ENCODE measurements at regions not wholly inside any gene's neighbourhood (a gene's known extent, or its start where the extent isn't known, plus 50 kb on each side); places are given as distances from the start of the nearest gene placed in this dataset.
"Not testable (repeated sequence)": the region's sequence is repeated elsewhere in the genome, so short reads cannot be mapped to it uniquely, and the experiment has no call there.

DNA sequence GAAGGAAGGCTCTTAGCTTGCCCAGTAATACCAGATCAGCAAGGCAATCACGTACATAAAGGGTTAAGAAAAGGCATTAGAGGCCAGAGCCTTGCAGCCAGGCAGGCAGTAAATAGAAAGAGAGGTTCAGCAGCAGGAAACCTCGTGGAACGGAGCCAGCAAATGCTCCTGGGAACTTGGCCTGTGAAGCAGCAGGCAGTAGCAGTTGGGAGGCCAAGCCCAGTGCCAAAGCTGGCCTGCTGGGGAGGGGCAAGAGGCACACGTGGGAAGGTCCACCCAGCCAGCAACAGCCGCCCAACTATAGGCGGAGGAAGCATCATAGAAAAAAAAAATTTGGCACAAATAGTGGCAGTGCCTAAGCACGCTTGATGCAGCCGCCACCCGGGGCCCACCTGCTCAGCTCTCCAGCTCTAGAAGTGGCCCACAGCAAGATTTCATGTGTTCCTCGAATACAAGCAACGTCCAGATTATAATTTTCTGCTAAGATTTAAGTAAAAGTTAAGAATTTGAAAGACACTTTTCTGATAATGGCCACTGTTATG is 2339.5 kb downstream of the TP53TG3F start:
- Histone ChIP-seq H3K9me3 (ENCODE audit: control insufficient read depth, low read depth, low read length) (peaks cover 78% of the 10 kb centered on the region), H3K23me2 (ENCODE audit: insufficient read length, low read depth, low read length, poor library complexity, severe bottlenecking) (no peaks in the 10 kb centered on the region)
- peaks cover 2% of the 10 kb centered on the region; the same call in 1 of the 2 replicates for H3K27me3 Mint-ChIP-seq (ENCODE audit: low read depth)

DNA sequence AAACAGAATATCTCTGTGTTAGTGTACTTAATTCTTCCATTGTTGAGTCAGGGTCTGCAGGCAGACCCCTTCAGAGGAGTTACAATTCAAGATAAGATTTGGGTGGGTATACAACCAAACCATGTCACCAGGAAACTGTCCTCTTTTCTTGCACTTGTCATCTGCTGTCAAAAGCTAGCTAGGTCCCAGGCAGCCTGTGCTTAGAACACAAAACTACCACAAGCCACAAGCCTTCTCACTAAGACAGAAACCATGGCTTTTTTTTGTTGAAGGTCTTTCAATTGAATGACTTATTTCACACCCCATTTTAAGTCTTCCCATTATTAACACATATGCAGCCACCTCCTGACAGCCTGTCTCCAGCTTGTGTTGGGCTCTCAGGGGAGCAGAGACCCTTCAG is 2345.1 kb downstream of the TP53TG3F start:
- H3K4ac ChIP-seq (ENCODE audit: low read depth, low read length); H2BK5ac ChIP-seq (ENCODE audit: insufficient read length, low read length); H3K27me3 ChIP-seq (ENCODE audit: insufficient read depth, low read length); H2AFZ ChIP-seq (ENCODE audit: low read length); H3K4me2 ChIP-seq (ENCODE audit: insufficient read depth, insufficient read length, low read length); H3K14ac ChIP-seq (ENCODE audit: insufficient read depth, low read length); H3K4me1 Mint-ChIP-seq; H3T11ph ChIP-seq (ENCODE audit: low read length); DNase-seq; H4K5ac ChIP-seq (ENCODE audit: insufficient read length, low read depth, low read length); H3K4me3 Mint-ChIP-seq; H3K79me1 ChIP-seq (ENCODE audit: insufficient read depth, low read depth, low read length, poor library complexity, severe bottlenecking); H3K18ac ChIP-seq (ENCODE audit: insufficient read length, low read depth, low read length); H2AK5ac ChIP-seq (ENCODE audit: insufficient read length, low read length); H3K27ac ChIP-seq (ENCODE audit: insufficient read length, low read depth, low read length); H2BK120ac ChIP-seq (ENCODE audit: low read depth, low read length, poor library complexity, severe bottlenecking); H3K79me2 ChIP-seq (ENCODE audit: insufficient read depth, low read length); H4K8ac ChIP-seq (replicated peaks; ENCODE audit: insufficient read length, low read depth, low read length); H3K23me2 ChIP-seq (ENCODE audit: insufficient read length, low read depth, low read length, poor library complexity, severe bottlenecking); H3K23ac ChIP-seq (ENCODE audit: insufficient read length, low read depth, low read length); H3K4me1 ChIP-seq (ENCODE audit: insufficient read depth, low read length); H2BK12ac ChIP-seq (ENCODE audit: insufficient read length, low read depth, low read length); H2BK20ac ChIP-seq (ENCODE audit: low read depth, low read length, poor library complexity, severe bottlenecking); H4K20me1 ChIP-seq (ENCODE audit: control insufficient read depth, insufficient read depth, insufficient read length); H3K9ac ChIP-seq (ENCODE audit: extremely low read depth, insufficient read length, low read length); H3K27me3 Mint-ChIP-seq (ENCODE audit: low read depth); H3K27ac Mint-ChIP-seq; H3K56ac ChIP-seq (ENCODE audit: insufficient read length, low read depth, low read length); H2BK15ac ChIP-seq (ENCODE audit: low read depth, low read length); H4K91ac ChIP-seq (ENCODE audit: insufficient read length, low read depth, low read length): not testable (repeated sequence)
- H3K9me3 ChIP-seq (ENCODE audit: control insufficient read depth, low read depth, low read length): peaks cover 44% of the 10 kb centered on the region
- Mint-ChIP-seq H3K36me3 (ENCODE audit: insufficient read depth in 1 of 3, low read depth in 3 of 3) (peaks cover 10 to 25% (median 11%) of the 10 kb centered on the region in 3 experiments; a peak in 6 of 7 replicates), H3K9me3 (peaks cover 78 to 82% of the 10 kb centered on the region in 2 experiments)

More for the DNA sequence above, 2339.5 kb downstream of the TP53TG3F start:
- Histone ChIP-seq H3K18ac (ENCODE audit: insufficient read length, low read depth, low read length) (no peak overlapping the region), H3K23ac (ENCODE audit: insufficient read length, low read depth, low read length) (no peak overlapping the region), H2BK20ac (ENCODE audit: low read depth, low read length, poor library complexity, severe bottlenecking) (no peak overlapping the region), H2AK5ac (ENCODE audit: insufficient read length, low read length) (no peak overlapping the region), H3K79me1 (ENCODE audit: insufficient read depth, low read depth, low read length, poor library complexity, severe bottlenecking) (no peaks in the 10 kb centered on the region), H4K20me1 (ENCODE audit: control insufficient read depth, insufficient read depth, insufficient read length) (no peaks in the 10 kb centered on the region), H2BK15ac (ENCODE audit: low read depth, low read length) (no peak overlapping the region), H4K8ac (replicated peaks; ENCODE audit: insufficient read length, low read depth, low read length) (no peak overlapping the region), H3K4ac (ENCODE audit: low read depth, low read length) (no peak overlapping the region), H3K4me2 (ENCODE audit: insufficient read depth, insufficient read length, low read length) (no peak overlapping the region), H3K14ac (ENCODE audit: insufficient read depth, low read length) (no peak overlapping the region), H3K9ac (ENCODE audit: extremely low read depth, insufficient read length, low read length) (no peak overlapping the region), H2BK120ac (ENCODE audit: low read depth, low read length, poor library complexity, severe bottlenecking) (no peak overlapping the region), H3K4me1 (ENCODE audit: insufficient read depth, low read length) (no peaks in the 10 kb centered on the region), H3K27me3 (ENCODE audit: insufficient read depth, low read length) (no peaks in the 10 kb centered on the region), H2AFZ (ENCODE audit: low read length) (no peak overlapping the region), H2BK5ac (ENCODE audit: insufficient read length, low read length) (no peak overlapping the region), H2BK12ac (ENCODE audit: insufficient read length, low read depth, low read length) (no peak overlapping the region), H3K79me2 (ENCODE audit: insufficient read depth, low read length) (no peaks in the 10 kb centered on the region), H3T11ph (ENCODE audit: low read length) (no peak overlapping the region), H3K27ac (ENCODE audit: insufficient read length, low read depth, low read length) (no peak overlapping the region), H4K5ac (ENCODE audit: insufficient read length, low read depth, low read length) (no peak overlapping the region), H3K56ac (ENCODE audit: insufficient read length, low read depth, low read length) (no peak overlapping the region), H4K91ac (ENCODE audit: insufficient read length, low read depth, low read length) (no peak overlapping the region)
- H3K36me3 Mint-ChIP-seq (ENCODE audit: insufficient read depth in 1 of 3, low read depth in 3 of 3): peaks cover 5 to 22% (median 9%) of the 10 kb centered on the region in 3 experiments
- H3K4me3 Mint-ChIP-seq: no peak overlapping the region
- H3K27ac Mint-ChIP-seq: no peak overlapping the region
- H3K9me3 Mint-ChIP-seq: peaks cover 91 to 93% of the 10 kb centered on the region in 2 experiments
- no CpG with 5 or more reads among the region's 11 CpGs for WGBS (ENCODE audit: extremely low coverage, insufficient read length, low lambda C conversion rate)
- no peaks in the 10 kb centered on the region for H3K4me1 Mint-ChIP-seq
- TF ChIP-seq, protein P1, sequence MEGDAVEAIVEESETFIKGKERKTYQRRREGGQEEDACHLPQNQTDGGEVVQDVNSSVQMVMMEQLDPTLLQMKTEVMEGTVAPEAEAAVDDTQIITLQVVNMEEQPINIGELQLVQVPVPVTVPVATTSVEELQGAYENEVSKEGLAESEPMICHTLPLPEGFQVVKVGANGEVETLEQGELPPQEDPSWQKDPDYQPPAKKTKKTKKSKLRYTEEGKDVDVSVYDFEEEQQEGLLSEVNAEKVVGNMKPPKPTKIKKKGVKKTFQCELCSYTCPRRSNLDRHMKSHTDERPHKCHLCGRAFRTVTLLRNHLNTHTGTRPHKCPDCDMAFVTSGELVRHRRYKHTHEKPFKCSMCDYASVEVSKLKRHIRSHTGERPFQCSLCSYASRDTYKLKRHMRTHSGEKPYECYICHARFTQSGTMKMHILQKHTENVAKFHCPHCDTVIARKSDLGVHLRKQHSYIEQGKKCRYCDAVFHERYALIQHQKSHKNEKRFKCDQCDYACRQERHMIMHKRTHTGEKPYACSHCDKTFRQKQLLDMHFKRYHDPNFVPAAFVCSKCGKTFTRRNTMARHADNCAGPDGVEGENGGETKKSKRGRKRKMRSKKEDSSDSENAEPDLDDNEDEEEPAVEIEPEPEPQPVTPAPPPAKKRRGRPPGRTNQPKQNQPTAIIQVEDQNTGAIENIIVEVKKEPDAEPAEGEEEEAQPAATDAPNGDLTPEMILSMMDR (conservative IDR thresholded peaks at IDR 0.05): no peak
- no peak for DNase-seq

Measured in H9 (cell line).